Panc1 (cell line): ENCODE measurements at regions not wholly inside any gene's neighbourhood (a gene's known extent, or its start where the extent isn't known, plus 50 kb on each side); places are given as distances from the start of the nearest gene placed in this dataset.
A peak's percentile ranks its signal among the peaks of the same experiment; 100 is the strongest.

Experiments used
- ATAC-seq: fragments of 200-7000 bp; cut with Tn5 transposase; 2 replicates; pipeline ENCODE4 v1.9.1; 2020; ENCODE audit warnings: mild to moderate bottlenecking, moderate library complexity
- BruUV-seq: library from RNA; stranded (reverse); fragments of 400-500 nt; replicated peaks from 2 replicates; lab custom pipeline; 2021; lab: Mats Ljungman, UMichigan
- CTCF ChIA-PET: fragments of 300-600 bp; sonication (Branson Sonifier 250); formaldehyde crosslinking; loops from one replicate; lab custom pipeline; 2022; ENCODE audit warnings: antibody characterized with exemption; lab: Charles Lee
- POLR2A ChIA-PET: fragments of 300-600 bp; sonication (Branson Sonifier 250); formaldehyde crosslinking; loops from one replicate; lab custom pipeline; 2022; ENCODE audit warnings: antibody characterized with exemption; lab: Charles Lee
- DNase-seq: peaks from one replicate; pipeline ENCODE4 v3.0.0-alpha.2; 2010; ENCODE audit warnings: low read depth, low spot score
- H3K27ac ChIP-seq: 2 replicates; pipeline ENCODE4 v1.5.1; 2011; ENCODE audit warnings: mild to moderate bottlenecking, low read length, inconsistent platforms
- H3K27me3 ChIP-seq: fragments of 200-500 bp; sonication (Bioruptor generic); 2 replicates; pipeline ENCODE4 v1.6.0; 2014; ENCODE audit warnings: low read length, inconsistent platforms; ENCODE audit not compliant: control insufficient read depth, insufficient read depth
- H3K36me3 ChIP-seq: fragments of 200-500 bp; sonication (Bioruptor generic); 2 replicates; pipeline ENCODE4 v1.5.1; 2014; ENCODE audit warnings: inconsistent platforms, mild to moderate bottlenecking, low read length, moderate library complexity; ENCODE audit not compliant: control insufficient read depth, insufficient read depth
- H3K4me1 ChIP-seq: 2 replicates; pipeline ENCODE4 v1.5.1; 2011; ENCODE audit warnings: inconsistent platforms, mild to moderate bottlenecking, low read length, moderate library complexity; ENCODE audit not compliant: control insufficient read depth, insufficient read depth
- H3K4me3 ChIP-seq, 2 experiments: 2 replicates each; pipeline ENCODE4 v1.5.1; 2011 to 2012; ENCODE audit warnings: low read depth in 2 of 2, low read length in 2 of 2, mild to moderate bottlenecking in 2 of 2, inconsistent platforms in 1 of 2, moderate library complexity in 1 of 2
- H3K9me3 ChIP-seq: fragments of 200-500 bp; sonication (Bioruptor generic); 2 replicates; pipeline ENCODE4 v1.5.1; 2014; ENCODE audit warnings: low read depth, mild to moderate bottlenecking, inconsistent platforms, low read length, moderate library complexity; ENCODE audit not compliant: control insufficient read depth, insufficient read depth
- CTCF ChIP-seq: fragments of 450-650 bp; IDR thresholded peaks from 2 replicates; pipeline ENCODE4 v1.5.1; 2017; ENCODE audit warnings: mild to moderate bottlenecking
- POLR2AphosphoS5 ChIP-seq: IDR thresholded peaks from 2 replicates; pipeline ENCODE4 v1.6.1; 2012; ENCODE audit warnings: mild to moderate bottlenecking, low read depth, low read length, moderate library complexity
- REST ChIP-seq, 2 experiments: IDR thresholded peaks; 2 replicates each; pipeline ENCODE4 v1.6.1; 2011 to 2012; ENCODE audit warnings: low read depth in 2 of 2, control low read depth in 1 of 2, low read length in 1 of 2, mild to moderate bottlenecking in 1 of 2, moderate library complexity in 1 of 2; ENCODE audit not compliant: insufficient read depth in 1 of 2
- SIN3A ChIP-seq: IDR thresholded peaks from 2 replicates; pipeline ENCODE4 v1.6.1; 2012; ENCODE audit warnings: low read depth, mild to moderate bottlenecking, low read length, moderate library complexity, borderline replicate concordance; ENCODE audit not compliant: insufficient read depth
- TCF7L2 ChIP-seq: IDR thresholded peaks from 2 replicates; pipeline ENCODE4 v1.6.1; 2011; ENCODE audit warnings: mild to moderate bottlenecking, low read depth, low read length, inconsistent platforms
- in situ Hi-C: cut with HindIII; loops from 2 replicates; pipeline ENCODE4 v1.10.0; 2016; ENCODE audit warnings: low sequenced_read_pairs, low pct_unique_long_range_greater_than_20kb
- intact Hi-C: fragments of 100-400 bp; cut with micrococcal nuclease; formaldehyde crosslinking; loops from one replicate; pipeline ENCODE4 v1.10.0; 2022; ENCODE audit not compliant: unreplicated experiment

GRCh38 chr2:20565101-20565622 is 85.7 kb downstream of the HS1BP3 start:
- H3K4me1 ChIP-seq, result no peaks in the 10 kb centered on the region
- no peak overlapping the region for H3K27ac ChIP-seq
- no peak overlapping the region for H3K4me3 ChIP-seq
- CTCF ChIA-PET, result no interaction called here
- intact Hi-C loops (no loop called here), in situ Hi-C loops (no loop called here)
- no peak for TF ChIP-seq POLR2AphosphoS5
- H3K36me3 ChIP-seq, result no peaks in the 10 kb centered on the region
- no peak for DNase-seq
- POLR2A ChIA-PET, result no interaction called here
- no peaks in the 10 kb centered on the region for H3K27me3 ChIP-seq
- no TSS peak for BruUV-seq
- H3K9me3 ChIP-seq, result no peaks in the 10 kb centered on the region
- no peak; the same call in 1 of the 2 replicates for ATAC-seq

GRCh38 chr2:20565623-20566236 is 85.2 kb downstream of the HS1BP3 start:
- ChIA-PET POLR2A (interaction anchor here (0.6 kb wide), 1 partner anchor 119 kb away, joined by 3 read pairs; the partner anchor contains the start of gene RHOB), CTCF (no interaction called here)
- intact Hi-C loops, result no loop called here
- no peak for DNase-seq
- no peak overlapping the region for H3K27ac ChIP-seq
- H3K4me1 ChIP-seq, result no peaks in the 10 kb centered on the region
- no TSS peak for BruUV-seq
- no peak for TF ChIP-seq TCF7L2
- in situ Hi-C loops, result no loop called here
- H3K9me3 ChIP-seq, result no peaks in the 10 kb centered on the region
- no peak overlapping the region for H3K4me3 ChIP-seq
- no peaks in the 10 kb centered on the region for H3K27me3 ChIP-seq
- H3K36me3 ChIP-seq, result no peaks in the 10 kb centered on the region
- ATAC-seq, result peak; percentile 34; the same call in 1 of the 2 replicates

- no peak overlapping the region for H3K27ac ChIP-seq
- intact Hi-C loops, result no loop called here
- in situ Hi-C loops, result no loop called here
- no peaks in the 10 kb centered on the region for H3K36me3 ChIP-seq
- TF ChIP-seq CTCF (no peak), SIN3A (no peak), POLR2AphosphoS5 (no peak), REST (IDR thresholded peaks at IDR 0.05; ENCODE audit: insufficient read depth in 1 of 2, low read depth in 2 of 2, low read length in 1 of 2) (no peak), TCF7L2 (no peak)
- H3K9me3 ChIP-seq, result no peaks in the 10 kb centered on the region
- 0 out of 2 replicates have a peak, but pooled peaks have one; percentile 5 for ATAC-seq
- no peak overlapping the region for H3K4me3 ChIP-seq
- ChIA-PET CTCF (interaction anchor here (0.7 kb wide), 1 partner anchor 122 kb away, joined by 4 read pairs; no protein-coding TSS in a partner anchor), POLR2A (interaction anchor here (0.6 kb wide), 1 partner anchor 119 kb away, joined by 3 read pairs; the partner anchor contains the start of gene RHOB)
- H3K27me3 ChIP-seq, result no peaks in the 10 kb centered on the region
- H3K4me1 ChIP-seq, result no peaks in the 10 kb centered on the region
- BruUV-seq, result no TSS peak
- no peak for DNase-seq
These were observed 84.6 kb downstream of the HS1BP3 start for GRCh38 chr2:20566331-20566730.
